Left renal pelvis (tissue), 4 donors: ENCODE measurements at regions not wholly inside any gene's neighbourhood (a gene's known extent, or its start where the extent isn't known, plus 50 kb on each side); places are given as distances from the start of the nearest gene placed in this dataset.
"Not testable (repeated sequence)": the region's sequence is repeated elsewhere in the genome, so short reads cannot be mapped to it uniquely, and the experiment has no call there.

ENCODE experiments used
- DNase-seq, 4 donors: peaks; one replicate each; pipeline ENCODE4 v3.0.0-alpha.2; 2013; ENCODE audit warnings: low read depth in 4 of 4, low spot score in 3 of 4

DNA sequence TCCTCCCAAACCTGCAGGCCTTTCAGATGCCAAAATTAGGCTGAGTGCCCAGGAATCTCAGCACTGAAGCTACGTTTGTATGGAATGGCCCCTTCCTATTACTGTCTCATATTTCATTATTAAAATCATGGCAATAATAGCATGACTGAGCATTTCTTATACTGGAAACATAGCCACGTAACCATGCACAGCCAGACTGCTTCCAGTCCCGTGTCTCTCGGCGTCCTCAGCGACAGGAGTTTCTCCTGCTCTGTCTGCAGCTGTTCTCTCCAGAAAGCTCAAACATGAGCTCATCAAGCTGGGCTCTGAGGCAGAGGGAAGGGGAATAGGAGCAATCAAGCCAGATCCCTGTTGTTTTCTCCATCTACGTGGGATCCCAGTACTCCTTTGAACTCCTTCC is 104.0 kb downstream of the CDC7 start:
- DNase-seq: no peak

DNA sequence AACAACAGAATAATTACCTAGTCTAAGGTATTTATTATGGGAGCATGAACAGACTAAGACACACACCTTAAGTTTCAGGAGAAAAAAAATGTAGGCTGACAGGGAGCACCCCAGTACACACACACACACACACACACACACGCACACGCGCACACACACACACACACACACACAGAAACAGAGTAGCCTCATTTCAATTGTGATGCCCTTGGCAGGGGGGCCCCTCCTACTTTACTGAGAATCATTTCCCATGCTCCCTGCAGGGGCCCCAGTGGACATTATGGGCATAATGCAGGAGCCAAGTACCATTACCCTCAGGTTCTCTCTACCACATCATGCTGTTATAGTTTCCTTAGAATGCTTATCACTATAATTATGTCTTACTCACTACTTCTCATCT is 104.9 kb downstream of the CDC7 start:
- DNase-seq: no peak

GRCh38 chr1:91606546-91607078 is 106.0 kb downstream of the CDC7 start:
- DNase-seq: no peak

DNA sequence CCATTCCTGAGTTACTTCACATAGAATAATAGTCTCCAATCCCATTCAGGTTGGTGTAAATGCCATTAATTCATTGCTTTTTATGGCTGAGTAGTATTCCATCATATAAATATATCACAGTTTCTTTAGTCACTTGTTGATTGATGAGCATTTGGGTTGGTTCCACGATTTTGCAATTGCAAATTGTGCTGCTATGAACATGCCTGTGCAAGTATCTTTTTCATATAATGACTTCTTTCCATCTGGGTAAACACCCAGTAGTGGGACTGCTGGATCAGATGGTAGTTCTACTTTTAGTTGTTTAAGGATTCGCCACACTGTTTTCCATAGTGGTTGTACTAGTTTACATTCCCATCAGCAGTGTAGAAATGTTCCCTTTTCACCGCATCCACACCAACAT is 107.0 kb downstream of the CDC7 start:
- DNase-seq: not testable (repeated sequence)

DNA sequence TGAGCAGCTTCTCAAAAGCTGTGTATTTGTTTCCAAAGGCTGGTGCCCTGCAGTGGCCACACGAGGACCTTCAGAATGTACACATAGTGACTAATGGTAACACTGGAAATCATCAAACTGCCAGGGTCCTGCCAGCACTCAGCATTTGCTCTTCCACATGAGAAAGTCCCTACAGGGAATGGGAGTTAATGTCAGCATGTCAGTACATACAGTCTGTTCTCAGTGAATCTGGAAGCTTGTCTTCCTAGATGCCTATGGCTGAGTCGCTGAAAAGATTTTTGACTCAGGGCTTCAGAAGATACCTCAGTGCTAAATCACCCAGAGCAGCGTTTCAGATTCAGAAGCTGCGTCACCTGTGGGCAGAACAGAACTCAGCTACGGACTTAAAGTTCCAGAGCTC is 108.2 kb downstream of the CDC7 start:
- DNase-seq: no peak

GRCh38 chr1:91609551-91609950 is 108.9 kb downstream of the CDC7 start:
- no peak for DNase-seq

DNA sequence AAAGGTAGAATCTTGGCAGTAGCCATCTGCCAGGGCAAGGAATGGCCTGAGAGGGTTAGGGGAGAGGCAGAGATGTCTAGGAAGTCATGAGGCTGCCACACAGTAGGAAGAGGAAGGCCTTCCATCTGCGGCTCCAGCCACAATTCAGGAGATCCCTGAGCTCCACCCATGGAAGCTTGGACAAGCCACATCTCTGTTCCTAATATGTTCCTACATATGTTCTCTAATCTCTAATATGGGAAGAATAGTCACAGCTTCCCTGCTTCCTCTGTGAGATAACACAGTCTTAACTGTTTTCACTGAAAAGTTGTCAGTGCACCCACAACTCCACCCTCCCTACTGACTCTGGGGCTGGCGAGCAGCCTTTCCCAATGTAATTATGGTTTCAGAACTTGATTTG is 109.5 kb downstream of the CDC7 start:
- DNase-seq: no peak

GRCh38 chr1:91610789-91611188 is 110.1 kb downstream of the CDC7 start:
- no peak for DNase-seq

DNA sequence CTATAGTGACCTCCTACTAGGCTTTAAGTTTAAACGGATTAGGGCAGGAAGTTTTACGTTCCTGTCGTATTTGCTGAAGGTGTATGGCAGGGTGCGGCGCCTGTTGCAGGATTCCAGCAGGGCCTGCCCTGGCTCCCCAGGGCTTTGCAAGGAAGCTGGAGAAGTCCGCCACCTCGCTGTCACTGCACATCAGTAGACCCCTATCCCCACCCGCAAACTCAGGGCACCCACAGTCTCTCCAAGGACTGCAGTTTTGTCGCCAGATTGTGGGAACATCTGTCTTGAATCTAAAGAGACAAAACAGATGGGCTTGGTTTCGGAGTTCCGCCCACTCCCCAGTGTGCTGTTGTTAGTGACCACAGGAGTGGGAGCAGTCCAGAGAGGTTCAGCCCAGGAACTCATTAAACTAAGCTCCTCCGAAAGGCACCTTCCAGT is 110.8 kb downstream of the CDC7 start:
- DNase-seq: no peak

DNA sequence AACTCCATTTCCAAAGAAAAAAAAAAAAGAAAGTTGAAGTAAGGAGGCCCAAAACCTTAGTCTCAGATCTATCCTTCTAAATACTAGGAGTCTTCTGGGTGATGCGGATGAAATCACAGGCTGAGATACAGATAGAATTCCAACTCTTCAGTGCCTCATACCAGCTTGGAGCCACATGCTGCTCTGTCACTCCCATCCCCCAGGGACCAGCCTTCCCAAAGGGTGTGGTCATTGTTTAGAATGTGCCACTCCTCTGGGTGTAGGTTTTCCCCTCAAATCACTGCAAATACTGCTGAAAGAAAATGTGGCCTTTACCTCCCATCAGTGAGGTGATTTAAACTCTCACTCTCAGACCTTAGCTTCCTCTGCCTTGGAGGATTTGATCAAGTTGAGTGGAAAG is 112.9 kb downstream of the CDC7 start:
- DNase-seq: no peak

- no peak for DNase-seq
These were observed 116.1 kb downstream of the CDC7 start for GRCh38 chr1:91616712-91617111.

DNA sequence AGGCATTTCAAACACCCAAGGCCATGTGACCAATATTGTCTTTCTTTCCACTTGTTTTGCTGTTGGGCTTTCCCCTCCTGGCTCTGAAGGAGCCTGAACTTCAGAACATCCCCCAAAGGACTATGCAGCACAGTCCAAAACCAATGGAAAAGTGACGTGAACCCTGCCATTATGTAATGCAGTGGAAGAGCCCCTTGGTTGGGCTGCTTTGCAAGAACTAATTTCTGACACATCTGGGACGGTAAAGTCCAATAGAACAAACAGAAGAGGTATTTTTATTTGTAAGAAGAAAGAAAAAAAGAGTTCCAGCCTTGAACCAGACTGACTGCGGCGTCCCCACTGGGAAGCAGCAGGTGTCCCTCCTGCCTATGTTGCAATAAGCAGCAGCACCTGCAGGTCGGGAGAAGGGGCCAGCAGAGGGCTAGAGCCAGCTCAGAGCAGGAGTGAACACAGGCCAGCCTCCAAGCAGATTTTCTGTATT is 116.7 kb downstream of the CDC7 start:
- no peak for DNase-seq

DNA sequence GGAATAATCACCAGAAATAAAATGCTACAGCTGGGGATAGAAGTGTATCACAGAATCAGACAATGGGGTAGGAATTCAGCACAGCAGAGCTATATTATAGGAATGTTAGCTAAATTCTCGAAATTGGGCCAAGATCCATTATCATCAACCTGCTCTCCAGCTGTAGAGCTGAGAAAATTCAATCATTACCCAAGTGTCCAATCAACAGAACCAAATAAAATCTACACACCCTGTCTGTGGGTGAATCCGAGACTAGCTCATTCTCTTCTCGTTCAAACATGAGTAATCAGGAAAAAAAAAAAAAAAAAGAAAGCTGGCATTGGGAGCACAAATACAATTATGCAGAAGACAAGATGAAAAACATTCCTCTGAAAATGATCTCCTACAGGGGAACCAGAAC is 119.2 kb downstream of the CDC7 start:
- DNase-seq: no peak

DNA sequence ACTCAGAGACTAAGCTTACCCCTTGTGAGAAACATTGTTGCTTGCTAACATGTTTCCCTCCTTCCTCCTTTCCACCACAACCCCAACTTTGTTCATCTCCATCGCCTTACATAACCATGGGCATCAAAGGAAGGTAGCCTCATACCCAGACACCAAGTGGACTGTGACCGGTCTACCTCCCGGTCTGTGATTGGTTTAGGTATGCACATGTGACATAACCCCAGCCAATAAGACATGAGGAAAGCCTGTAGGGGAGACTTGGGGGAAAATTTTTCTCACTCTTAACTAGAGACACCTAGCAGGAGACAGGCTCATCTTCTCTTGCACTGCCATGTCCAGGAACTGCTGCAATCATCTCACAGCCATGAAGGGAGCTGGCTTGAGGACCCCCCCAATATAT is 120.7 kb downstream of the CDC7 start:
- DNase-seq: no peak

- no peak for DNase-seq
These were observed 121.3 kb downstream of the CDC7 start for GRCh38 chr1:91621907-91622306.

- no peak for DNase-seq
These were observed 122.0 kb downstream of the CDC7 start for GRCh38 chr1:91622616-91623015.

DNA sequence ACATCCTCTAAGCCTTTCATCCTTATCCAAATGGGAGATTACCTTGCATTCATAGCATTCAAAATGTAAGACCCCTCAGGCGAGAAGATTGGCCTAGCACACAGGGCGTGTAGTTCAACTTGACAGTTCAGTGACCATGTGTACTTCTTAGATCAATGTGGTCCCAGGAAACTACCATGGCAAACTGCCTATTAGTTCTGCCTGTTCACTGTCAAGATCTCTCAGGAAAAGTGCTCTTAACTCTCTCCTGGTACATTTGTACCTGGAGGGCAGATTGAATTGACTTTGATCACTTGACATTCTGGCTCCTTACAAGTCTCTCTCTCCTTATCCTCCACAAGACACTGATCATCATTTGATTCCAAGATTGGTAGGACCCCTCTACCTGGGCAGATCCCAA is 122.4 kb downstream of the CDC7 start:
- DNase-seq: no peak

DNA sequence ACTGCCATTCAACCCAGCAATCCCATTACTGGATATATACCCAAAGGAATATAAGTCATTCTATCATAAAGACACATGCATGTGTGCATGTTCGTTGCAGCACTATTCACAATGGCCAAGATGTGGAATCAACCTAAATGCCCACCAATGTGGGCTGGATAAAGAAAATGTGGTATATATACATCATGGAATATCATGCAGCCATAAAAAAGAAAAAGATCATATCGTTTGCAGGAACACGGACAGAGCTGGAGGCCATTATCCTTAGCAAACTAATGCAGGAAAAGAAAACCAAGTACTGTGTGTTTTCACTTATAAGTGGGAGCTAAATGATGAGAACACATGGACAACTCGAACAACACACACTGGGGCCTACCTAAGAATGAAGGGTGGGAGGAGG is 123.7 kb downstream of the CDC7 start:
- no peak for DNase-seq
